ENCODE measurements at regions not wholly inside any gene's neighbourhood (a gene's known extent, or its start where the extent isn't known, plus 50 kb on each side); places are given as distances from the start of the nearest gene placed in this dataset.

- ATAC-seq (peak; percentile 58), DNase-seq (no peak)
- Mint-ChIP-seq H3K4me1 (no peaks in the 10 kb centered on the region), H3K4me3 (no peak overlapping the region), H3K27ac (no peak overlapping the region), H3K36me3 (peaks cover 0 to 3% (median 0%) of the 10 kb centered on the region in 5 donors), H3K9me3 (peaks cover 0 to 7% (median 0%) of the 10 kb centered on the region in 11 donors), H3K27me3 (peaks cover 0 to 14% (median 6%) of the 10 kb centered on the region in 5 donors)
- Histone ChIP-seq H3K4me1 (ENCODE audit: control insufficient read depth in 2 of 2, insufficient read depth in 2 of 2, low read length in 2 of 2) (no peaks in the 10 kb centered on the region), H3K27ac (ENCODE audit: low read depth, low read length) (no peak overlapping the region), H3K9me3 (ENCODE audit: control insufficient read depth in 2 of 3, low read length in 3 of 3) (no peaks in the 10 kb centered on the region), H3K36me3 (ENCODE audit: control insufficient read depth in 2 of 3, insufficient read depth in 3 of 3, low read length in 3 of 3) (no peaks in the 10 kb centered on the region), H3K4me3 (ENCODE audit: low read length) (no peak overlapping the region), H3K27me3 (ENCODE audit: control insufficient read depth in 2 of 2, insufficient read depth in 2 of 2, low read length in 2 of 2) (no peaks in the 10 kb centered on the region)
- POLR2A ChIA-PET = no interaction called here
- CTCF ChIA-PET = no interaction called here
- intact Hi-C loops (cut with micrococcal nuclease) = no loop called here
These were observed 117.4 kb downstream of the MAFB start for GRCh38 chr20:40571639-40572038.

- CTCF ChIA-PET = no interaction called here
- DNase-seq (no peak), ATAC-seq (no peak)
- H3K27me3 ChIP-seq (ENCODE audit: control insufficient read depth in 2 of 2, insufficient read depth in 2 of 2, low read length in 2 of 2) = no peaks in the 10 kb centered on the region
- no peaks in the 10 kb centered on the region for H3K9me3 ChIP-seq (ENCODE audit: control insufficient read depth in 2 of 3, low read length in 3 of 3)
- H3K36me3 ChIP-seq (ENCODE audit: control insufficient read depth in 2 of 3, insufficient read depth in 3 of 3, low read length in 3 of 3) = no peaks in the 10 kb centered on the region
- intact Hi-C loops (cut with micrococcal nuclease) = no loop called here
- Mint-ChIP-seq H3K27me3 (peaks cover 0 to 21% (median 17%) of the 10 kb centered on the region in 5 donors), H3K4me3 (no peak overlapping the region), H3K4me1 (peaks cover 0 to 3% (median 0%) of the 10 kb centered on the region in 7 donors), H3K9me3 (peaks cover 0 to 7% (median 0%) of the 10 kb centered on the region in 11 donors), H3K27ac (no peak overlapping the region), H3K36me3 (peaks cover 0 to 3% (median 0%) of the 10 kb centered on the region in 5 donors)
- POLR2A ChIA-PET = no interaction called here
- no peak overlapping the region for H3K4me3 ChIP-seq (ENCODE audit: low read length)
- H3K27ac ChIP-seq (ENCODE audit: low read depth, low read length) = no peak overlapping the region
- no peaks in the 10 kb centered on the region for H3K4me1 ChIP-seq (ENCODE audit: control insufficient read depth in 2 of 2, insufficient read depth in 2 of 2, low read length in 2 of 2)
These were observed 120.8 kb downstream of the MAFB start for GRCh38 chr20:40568200-40568599.

- Mint-ChIP-seq H3K4me1 (peaks cover 0 to 3% (median 0%) of the 10 kb centered on the region in 7 donors), H3K36me3 (peaks cover 0 to 3% (median 0%) of the 10 kb centered on the region in 5 donors), H3K27me3 (peaks cover 0 to 32% (median 24%) of the 10 kb centered on the region in 5 donors), H3K4me3 (no peak overlapping the region), H3K27ac (no peak overlapping the region), H3K9me3 (peaks cover 0 to 7% (median 0%) of the 10 kb centered on the region in 11 donors)
- Histone ChIP-seq H3K4me1 (ENCODE audit: control insufficient read depth in 2 of 2, insufficient read depth in 2 of 2, low read length in 2 of 2) (no peaks in the 10 kb centered on the region), H3K4me3 (ENCODE audit: low read length) (no peak overlapping the region), H3K9me3 (ENCODE audit: control insufficient read depth in 2 of 3, low read length in 3 of 3) (no peaks in the 10 kb centered on the region), H3K27ac (ENCODE audit: low read depth, low read length) (no peak overlapping the region), H3K36me3 (ENCODE audit: control insufficient read depth in 2 of 3, insufficient read depth in 3 of 3, low read length in 3 of 3) (no peaks in the 10 kb centered on the region), H3K27me3 (ENCODE audit: control insufficient read depth in 2 of 2, insufficient read depth in 2 of 2, low read length in 2 of 2) (no peaks in the 10 kb centered on the region)
- DNase-seq (no peak), ATAC-seq (no peak)
- intact Hi-C loops (cut with micrococcal nuclease) = no loop called here
- ChIA-PET CTCF (no interaction called here), POLR2A (no interaction called here)
These were observed 123.4 kb downstream of the MAFB start for GRCh38 chr20:40565682-40566040.

GRCh38 chr20:40565001-40565681 is 123.9 kb downstream of the MAFB start:
- Mint-ChIP-seq H3K4me3 (no peak overlapping the region), H3K36me3 (peaks cover 0 to 3% (median 0%) of the 10 kb centered on the region in 5 donors), H3K27ac (no peak overlapping the region), H3K9me3 (peaks cover 0 to 7% (median 0%) of the 10 kb centered on the region in 11 donors), H3K4me1 (peaks cover 0 to 3% (median 0%) of the 10 kb centered on the region in 7 donors), H3K27me3 (peaks cover 0 to 33% (median 23%) of the 10 kb centered on the region in 5 donors)
- ChIA-PET POLR2A (no interaction called here), CTCF (no interaction called here)
- Histone ChIP-seq H3K27me3 (ENCODE audit: control insufficient read depth in 2 of 2, insufficient read depth in 2 of 2, low read length in 2 of 2) (no peaks in the 10 kb centered on the region), H3K27ac (ENCODE audit: low read depth, low read length) (no peak overlapping the region), H3K9me3 (ENCODE audit: control insufficient read depth in 2 of 3, low read length in 3 of 3) (no peaks in the 10 kb centered on the region), H3K36me3 (ENCODE audit: control insufficient read depth in 2 of 3, insufficient read depth in 3 of 3, low read length in 3 of 3) (no peaks in the 10 kb centered on the region), H3K4me1 (ENCODE audit: control insufficient read depth in 2 of 2, insufficient read depth in 2 of 2, low read length in 2 of 2) (no peaks in the 10 kb centered on the region), H3K4me3 (ENCODE audit: low read length) (no peak overlapping the region)
- no peak for DNase-seq
- intact Hi-C loops (cut with micrococcal nuclease) = no loop called here
- ATAC-seq = no peak

- no peak overlapping the region for H3K4me3 ChIP-seq (ENCODE audit: low read length)
- H3K4me1 ChIP-seq (ENCODE audit: control insufficient read depth in 2 of 2, insufficient read depth in 2 of 2, low read length in 2 of 2) = no peaks in the 10 kb centered on the region
- intact Hi-C loops (cut with micrococcal nuclease) = no loop called here
- H3K27me3 ChIP-seq (ENCODE audit: control insufficient read depth in 2 of 2, insufficient read depth in 2 of 2, low read length in 2 of 2) = no peaks in the 10 kb centered on the region
- DNase-seq (no peak), ATAC-seq (no peak)
- H3K27ac Mint-ChIP-seq = no peak overlapping the region
- no peak overlapping the region for H3K27ac ChIP-seq (ENCODE audit: low read depth, low read length)
- POLR2A ChIA-PET = no interaction called here
- H3K36me3 ChIP-seq (ENCODE audit: control insufficient read depth in 2 of 3, insufficient read depth in 3 of 3, low read length in 3 of 3) = no peaks in the 10 kb centered on the region
- H3K9me3 ChIP-seq (ENCODE audit: control insufficient read depth in 2 of 3, low read length in 3 of 3) = no peaks in the 10 kb centered on the region
- peaks cover 0 to 6% (median 0%) of the 10 kb centered on the region in 11 donors for H3K9me3 Mint-ChIP-seq
- H3K4me3 Mint-ChIP-seq = no peak overlapping the region
- H3K27me3 Mint-ChIP-seq = peaks cover 0 to 33% (median 17%) of the 10 kb centered on the region in 5 donors
- peaks cover 0 to 3% (median 0%) of the 10 kb centered on the region in 7 donors for H3K4me1 Mint-ChIP-seq
- no peaks in the 10 kb centered on the region for H3K36me3 Mint-ChIP-seq
- CTCF ChIA-PET = no interaction called here
These were observed 125.6 kb downstream of the MAFB start for GRCh38 chr20:40563296-40563950.

GRCh38 chr20:40562031-40562430 is 127.0 kb downstream of the MAFB start:
- no peaks in the 10 kb centered on the region for H3K9me3 ChIP-seq (ENCODE audit: control insufficient read depth in 2 of 3, low read length in 3 of 3)
- peaks cover 0 to 3% (median 0%) of the 10 kb centered on the region in 7 donors for H3K4me1 Mint-ChIP-seq
- H3K36me3 ChIP-seq (ENCODE audit: control insufficient read depth in 2 of 3, insufficient read depth in 3 of 3, low read length in 3 of 3) = no peaks in the 10 kb centered on the region
- H3K27me3 ChIP-seq (ENCODE audit: control insufficient read depth in 2 of 2, insufficient read depth in 2 of 2, low read length in 2 of 2) = no peaks in the 10 kb centered on the region
- no peaks in the 10 kb centered on the region for H3K36me3 Mint-ChIP-seq
- peaks cover 0 to 4% (median 0%) of the 10 kb centered on the region in 11 donors for H3K9me3 Mint-ChIP-seq
- no peak overlapping the region for H3K4me3 ChIP-seq (ENCODE audit: low read length)
- peaks cover 0 to 32% (median 17%) of the 10 kb centered on the region in 5 donors for H3K27me3 Mint-ChIP-seq
- DNase-seq = no peak
- intact Hi-C loops (cut with micrococcal nuclease) = no loop called here
- no peak overlapping the region for H3K27ac ChIP-seq (ENCODE audit: low read depth, low read length)
- ChIA-PET CTCF (no interaction called here), POLR2A (no interaction called here)
- peak; percentile 94 for ATAC-seq
- H3K27ac Mint-ChIP-seq = no peak overlapping the region
- H3K4me3 Mint-ChIP-seq = no peak overlapping the region
- H3K4me1 ChIP-seq (ENCODE audit: control insufficient read depth in 2 of 2, insufficient read depth in 2 of 2, low read length in 2 of 2) = no peaks in the 10 kb centered on the region

GRCh38 chr20:40561187-40561586 is 127.8 kb downstream of the MAFB start:
- Mint-ChIP-seq H3K9me3 (peaks cover 0 to 4% (median 0%) of the 10 kb centered on the region in 11 donors), H3K36me3 (no peaks in the 10 kb centered on the region), H3K27ac (no peak overlapping the region), H3K27me3 (peaks cover 0 to 28% (median 17%) of the 10 kb centered on the region in 5 donors), H3K4me3 (no peak overlapping the region), H3K4me1 (peaks cover 0 to 3% (median 0%) of the 10 kb centered on the region in 7 donors)
- Histone ChIP-seq H3K4me1 (ENCODE audit: control insufficient read depth in 2 of 2, insufficient read depth in 2 of 2, low read length in 2 of 2) (no peaks in the 10 kb centered on the region), H3K27me3 (ENCODE audit: control insufficient read depth in 2 of 2, insufficient read depth in 2 of 2, low read length in 2 of 2) (no peaks in the 10 kb centered on the region), H3K36me3 (ENCODE audit: control insufficient read depth in 2 of 3, insufficient read depth in 3 of 3, low read length in 3 of 3) (no peaks in the 10 kb centered on the region), H3K9me3 (ENCODE audit: control insufficient read depth in 2 of 3, low read length in 3 of 3) (no peaks in the 10 kb centered on the region), H3K4me3 (ENCODE audit: low read length) (no peak overlapping the region), H3K27ac (ENCODE audit: low read depth, low read length) (no peak overlapping the region)
- CTCF ChIA-PET = no interaction called here
- POLR2A ChIA-PET = no interaction called here
- ATAC-seq (no peak), DNase-seq (no peak)
- intact Hi-C loops (cut with micrococcal nuclease) = no loop called here

All from naive thymus-derived CD4-positive, alpha-beta T cell (primary cell).